ENCODE measurements at regions not wholly inside any gene's neighbourhood (a gene's known extent, or its start where the extent isn't known, plus 50 kb on each side); places are given as distances from the start of the nearest gene placed in this dataset.

DNA sequence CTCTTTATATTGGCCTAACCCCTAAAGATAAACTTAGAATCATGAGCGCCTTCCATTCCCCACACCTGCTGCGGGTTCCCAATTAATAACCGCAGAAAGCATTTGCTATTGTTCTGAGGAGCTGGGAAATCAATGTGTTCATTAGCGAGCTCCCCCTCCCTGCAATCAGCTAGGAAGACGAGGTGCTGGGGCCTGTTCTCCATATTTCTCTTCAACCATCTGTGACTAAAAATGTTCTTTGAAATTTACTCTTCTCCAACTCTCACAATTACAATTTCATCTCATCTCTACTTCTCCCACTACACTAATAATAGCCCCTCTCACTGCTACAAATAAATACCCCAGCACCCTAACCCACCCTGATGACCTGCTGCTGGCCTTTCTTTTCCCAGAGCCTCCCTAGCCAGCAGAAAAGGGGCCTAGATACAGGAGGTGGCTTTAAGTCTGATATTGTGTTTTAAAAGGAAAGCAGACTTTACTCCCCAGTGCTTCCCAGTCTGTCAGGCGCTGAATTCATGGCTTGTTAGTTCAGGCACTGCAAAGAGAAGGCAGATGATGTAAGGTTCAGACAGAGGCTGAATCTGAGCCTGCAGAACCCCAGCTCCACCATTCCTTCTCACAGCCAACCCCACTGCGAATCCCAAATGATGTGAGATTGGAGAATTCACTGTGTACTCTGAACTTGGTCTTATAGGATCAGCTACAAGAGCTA, 477.5 kb upstream of the DAB1 start:
- DNase-seq, result no peak

- DNase-seq, result no peak
Measured at GRCh38 chr1:57898531-57898930, 474.7 kb upstream of the DAB1 start.

DNA sequence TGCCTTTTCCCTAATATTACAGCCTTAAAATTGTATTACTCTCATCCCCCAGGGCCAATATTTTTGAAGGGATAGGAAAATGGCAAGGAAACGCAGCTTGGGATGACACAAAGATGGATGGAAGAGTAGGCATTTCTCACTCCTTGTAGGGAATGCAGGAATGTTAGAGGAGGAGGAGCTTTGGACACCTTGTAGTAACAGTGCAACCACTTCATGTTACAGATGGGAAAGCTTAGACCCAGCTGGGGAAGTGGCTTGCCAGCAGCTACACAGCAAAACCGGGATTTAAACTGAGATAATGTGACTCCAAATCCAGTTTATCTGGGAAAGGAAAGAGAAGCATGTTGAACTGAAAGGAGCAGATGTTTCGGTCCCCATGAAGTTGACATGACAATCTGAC, 473.7 kb upstream of the DAB1 start:
- DNase-seq, result no peak

GRCh38 chr1:57894315-57894714, 470.5 kb upstream of the DAB1 start:
- no peak for DNase-seq

- DNase-seq, result no peak
Measured at GRCh38 chr1:57889676-57890320, 465.9 kb upstream of the DAB1 start.

GRCh38 chr1:57887964-57888491, 464.2 kb upstream of the DAB1 start:
- DNase-seq, result no peak

DNA sequence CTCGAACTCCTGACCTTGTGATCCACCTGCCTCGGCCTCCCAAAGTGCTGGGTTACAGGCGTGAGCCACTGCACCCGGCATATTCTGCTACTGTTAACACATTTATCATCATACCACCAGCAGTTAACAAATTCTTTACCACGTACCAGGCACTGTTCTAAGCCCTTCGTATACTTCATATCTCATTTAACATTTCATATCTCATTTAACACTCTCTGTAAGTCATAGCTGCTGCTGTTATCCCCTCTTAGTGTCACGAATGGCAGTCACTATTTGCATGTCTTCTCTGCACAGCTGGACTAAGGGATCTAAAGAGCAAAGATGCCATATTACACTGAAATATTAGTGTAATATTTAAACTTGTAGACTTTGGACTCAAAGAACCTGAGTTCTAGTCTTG, 462.5 kb upstream of the DAB1 start:
- no peak for DNase-seq

DNA sequence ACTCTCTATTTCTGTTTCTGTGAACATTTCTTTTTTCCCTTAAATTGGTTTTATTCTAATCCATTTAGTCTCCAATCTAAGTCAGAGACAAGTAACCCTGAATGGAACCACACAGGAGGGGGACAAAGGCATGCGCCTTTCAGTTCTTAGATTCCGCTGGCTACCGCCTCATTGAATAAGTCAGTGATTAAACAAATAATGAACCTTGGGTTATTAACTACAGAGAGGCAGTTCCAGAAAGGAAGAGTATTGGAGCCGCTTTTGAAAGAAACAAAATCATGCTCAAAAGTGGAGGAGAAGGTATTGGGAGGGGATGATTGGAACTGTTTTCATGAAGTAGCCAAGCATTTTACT, 459.8 kb upstream of the DAB1 start:
- DNase-seq, result no peak

DNA sequence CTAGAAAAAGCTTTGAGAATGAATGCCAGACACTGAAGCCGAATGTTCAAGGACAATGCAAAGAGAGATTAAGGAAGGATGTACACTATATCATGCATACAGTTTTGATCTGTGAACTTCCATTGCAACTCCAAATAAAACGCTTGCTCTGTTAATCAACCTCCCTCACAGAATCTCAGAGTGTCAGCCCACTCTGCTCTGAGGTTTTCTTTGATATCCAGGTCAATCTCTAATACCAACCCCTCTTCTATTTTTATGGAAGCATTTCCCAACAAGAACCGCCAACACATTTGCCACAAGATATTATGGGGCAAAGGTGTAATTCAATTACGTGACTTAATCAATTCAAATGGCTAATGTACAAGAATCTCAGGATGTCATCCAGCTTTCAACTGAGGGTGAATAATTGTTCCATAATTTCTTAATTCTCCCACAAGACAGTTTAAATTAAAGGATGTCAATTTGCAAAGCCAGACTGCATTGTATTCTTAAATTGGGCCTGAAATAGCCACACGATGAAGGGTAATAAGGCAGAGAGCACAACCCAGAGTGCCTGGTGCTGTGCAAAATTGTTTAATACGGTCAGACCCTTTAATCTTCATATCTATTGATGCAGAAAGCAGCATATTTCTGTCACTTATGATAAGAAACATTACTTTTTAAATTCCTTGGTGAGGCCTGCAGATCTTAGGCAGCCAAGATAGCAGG, 459.2 kb upstream of the DAB1 start:
- no peak for DNase-seq

DNA sequence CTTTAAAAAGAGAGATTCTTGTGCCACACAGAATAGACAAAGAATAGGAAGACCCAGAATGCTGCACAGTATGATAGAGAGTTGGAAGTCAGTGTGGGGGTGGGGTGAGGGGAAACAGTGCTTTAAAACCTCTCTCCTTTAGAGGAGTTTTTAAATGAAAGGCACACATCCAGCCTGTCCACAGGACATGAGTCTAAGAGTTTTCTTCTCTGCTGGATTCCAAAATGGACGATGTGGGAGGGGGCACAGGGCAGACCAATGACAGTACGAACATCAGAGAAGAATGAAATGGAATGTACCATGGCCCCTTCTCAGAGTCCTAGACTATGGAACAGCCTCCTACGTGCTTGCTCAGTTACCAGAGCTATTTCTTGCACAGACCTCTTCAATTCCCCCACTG, 458.2 kb upstream of the DAB1 start:
- no peak for DNase-seq

DNA sequence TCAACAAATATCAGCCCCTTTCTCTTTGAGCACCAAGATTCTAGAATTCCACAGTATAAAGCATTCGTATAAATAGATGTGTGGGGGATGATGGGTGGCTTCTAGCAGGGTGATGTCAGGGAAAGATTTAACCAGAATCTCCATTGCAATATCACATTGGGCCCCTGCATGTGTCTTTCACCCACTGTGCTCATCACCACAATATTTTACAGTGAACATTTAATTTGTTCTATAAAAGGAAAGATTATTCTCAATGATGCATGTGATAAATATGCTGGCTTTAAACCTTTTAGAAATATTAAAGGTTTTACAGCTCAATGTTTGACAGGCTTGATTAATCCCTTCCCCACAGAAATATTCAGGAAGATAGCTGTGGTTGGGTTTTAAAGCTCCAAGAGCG, 457.8 kb upstream of the DAB1 start:
- DNase-seq, result no peak

- DNase-seq, result no peak
Measured at GRCh38 chr1:57879700-57880099, 455.8 kb upstream of the DAB1 start.

- DNase-seq, result no peak
Measured at GRCh38 chr1:57874418-57874877, 450.6 kb upstream of the DAB1 start.

DNA sequence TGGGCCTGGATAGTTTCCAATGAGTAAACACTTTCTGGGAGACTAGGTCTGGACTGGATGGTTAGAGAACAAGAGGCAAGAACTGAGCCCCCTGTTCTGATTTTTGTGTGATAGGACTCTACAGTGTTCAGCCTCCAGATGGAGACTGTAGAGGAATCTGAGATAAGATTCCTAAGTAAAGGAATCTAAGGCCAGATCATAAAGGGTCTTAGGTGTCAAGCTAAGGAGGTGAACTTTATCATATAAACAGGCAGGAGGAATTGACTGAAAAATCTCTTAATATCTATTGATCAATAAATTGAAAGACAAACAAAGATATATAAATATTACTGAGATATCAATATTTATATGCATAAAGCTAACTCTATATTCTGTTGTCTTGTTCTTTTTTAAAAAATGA, 449.1 kb upstream of the DAB1 start:
- no peak for DNase-seq

- no peak for DNase-seq
Measured at GRCh38 chr1:57868908-57869307, 445.0 kb upstream of the DAB1 start.

GRCh38 chr1:57868239-57868638, 444.4 kb upstream of the DAB1 start:
- no peak for DNase-seq

GRCh38 chr1:57866998-57867397, 443.1 kb upstream of the DAB1 start:
- no peak for DNase-seq

GRCh38 chr1:57860931-57861565, 437.2 kb upstream of the DAB1 start:
- no peak for DNase-seq

- no peak for DNase-seq
Measured at GRCh38 chr1:57860325-57860724, 436.5 kb upstream of the DAB1 start.

DNA sequence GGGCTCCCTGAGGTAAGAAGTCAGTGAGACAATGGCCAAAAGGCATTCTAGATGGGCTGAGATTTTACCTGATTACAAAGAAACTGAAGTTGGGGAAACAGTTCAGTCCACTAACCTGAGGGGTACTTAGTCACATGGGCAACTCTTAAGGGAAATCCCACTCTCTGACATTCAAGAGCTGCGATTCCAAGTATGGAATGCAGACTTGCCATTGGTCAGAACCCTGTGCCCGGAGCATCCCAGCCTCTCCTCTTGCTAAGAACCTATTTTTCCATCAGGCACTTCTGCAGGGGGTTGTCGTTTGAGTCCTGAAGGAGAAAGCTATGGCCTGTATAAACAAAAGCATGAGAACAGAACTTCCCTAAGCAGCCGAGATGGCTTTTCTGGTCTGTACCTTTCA, 434.9 kb upstream of the DAB1 start:
- no peak for DNase-seq

DNA sequence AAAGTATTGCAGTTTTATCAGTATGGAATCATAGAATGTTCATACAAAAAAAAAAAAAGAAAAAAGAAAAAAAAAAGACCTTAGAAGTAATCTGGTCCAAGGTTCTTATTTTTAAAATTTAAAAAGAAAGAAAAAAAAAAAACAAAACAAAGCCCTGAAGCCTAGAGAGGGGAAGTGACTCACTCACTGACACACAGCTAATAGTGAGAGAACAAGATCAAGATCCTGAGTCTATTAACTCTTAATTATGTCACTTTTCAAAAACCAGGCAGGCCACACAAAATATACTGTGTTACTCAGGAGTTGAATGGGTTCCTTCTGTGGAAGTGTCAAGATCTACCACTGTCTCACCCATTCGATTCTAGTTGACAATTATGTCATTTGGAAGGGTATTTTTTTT, 433.9 kb upstream of the DAB1 start:
- no peak for DNase-seq

DNA sequence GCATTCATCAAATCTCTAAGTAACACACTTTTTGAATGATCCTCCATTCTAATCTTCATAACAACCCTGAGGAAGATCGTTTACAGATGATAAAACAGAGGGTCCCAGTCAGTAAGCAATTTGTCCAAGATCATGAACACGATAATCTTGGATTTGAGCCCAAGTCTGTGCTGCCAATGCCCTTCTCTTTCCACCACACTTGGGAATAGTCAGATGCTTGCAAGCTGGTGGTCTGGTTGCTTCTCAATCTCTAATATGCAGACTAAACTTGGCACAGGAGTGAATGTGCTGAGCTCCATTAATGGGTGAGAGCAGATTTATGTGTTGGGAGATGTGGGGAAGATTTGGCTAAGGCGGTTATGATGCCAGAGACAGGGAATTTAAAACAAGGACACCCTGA, 430.6 kb upstream of the DAB1 start:
- no peak for DNase-seq

DNA sequence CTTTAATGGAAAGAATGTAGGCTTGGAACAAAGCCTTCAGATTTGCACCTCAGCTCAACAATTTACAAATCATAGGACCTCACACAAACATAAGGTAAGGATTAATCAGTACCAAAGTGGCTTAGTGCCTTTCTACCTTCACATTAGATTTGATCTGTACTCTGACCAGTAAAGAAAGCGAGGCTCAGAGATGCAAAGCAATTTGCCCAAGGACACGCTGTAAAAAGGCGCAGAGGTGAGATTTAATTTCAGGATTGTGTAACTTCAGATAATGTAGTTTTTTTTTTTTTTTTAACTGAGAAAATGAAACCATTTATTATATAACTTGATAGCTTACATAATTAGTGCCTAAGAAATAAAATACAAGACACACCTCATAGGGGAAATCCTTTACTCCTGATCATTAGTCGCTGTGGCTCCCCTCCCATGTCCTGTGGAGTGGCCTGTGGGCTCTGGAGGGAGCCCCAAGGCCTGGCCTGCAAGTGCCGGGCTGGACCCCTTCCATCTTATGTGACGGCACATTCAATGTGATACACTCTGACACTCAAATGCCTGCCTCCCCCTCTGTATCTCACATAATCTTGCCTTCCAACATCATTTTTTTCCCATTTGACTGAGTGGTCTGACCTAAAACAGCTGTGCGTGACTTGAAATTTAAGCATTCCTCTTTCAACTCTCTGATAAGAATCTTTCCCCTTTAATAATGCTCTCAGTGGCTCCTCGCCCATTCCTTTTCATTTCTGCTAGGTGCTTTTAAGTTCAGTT, 426.5 kb upstream of the DAB1 start:
- no peak for DNase-seq
